NCI-H1105 (cell line): ENCODE measurements at regions not wholly inside any gene's neighbourhood (a gene's known extent, or its start where the extent isn't known, plus 50 kb on each side); places are given as distances from the start of the nearest gene placed in this dataset.

Source experiments
- DNase-seq: peaks from one replicate; lab custom pipeline; 2025; lab: John Stamatoyannopoulos, UW

DNA sequence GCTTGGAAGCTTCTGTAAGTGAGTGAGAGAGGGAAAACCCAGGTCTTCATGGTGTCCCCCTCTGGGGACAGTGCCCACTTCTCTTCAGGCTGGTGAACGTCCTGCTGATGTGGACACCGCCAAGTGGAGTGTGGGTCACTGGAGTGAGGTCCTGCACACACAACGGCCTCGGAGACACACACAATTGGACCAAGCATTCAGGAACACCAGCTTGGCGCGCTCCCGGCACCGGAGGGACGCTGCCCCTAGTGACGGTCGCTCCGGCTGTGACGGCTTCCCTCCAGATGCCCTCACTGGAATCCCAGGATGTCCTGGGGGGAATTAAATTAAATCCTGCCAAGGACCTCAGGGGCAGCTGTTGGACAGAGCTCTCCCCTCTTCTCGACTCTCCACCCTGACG lies 123.1 kb downstream of the ZNF664 start:
- no peak for DNase-seq

GRCh38 chr12:124096869-124097434 lies 123.9 kb downstream of the ZNF664 start:
- no peak for DNase-seq

- no peak for DNase-seq
Measured at GRCh38 chr12:124097701-124098100, 124.7 kb downstream of the ZNF664 start.

- DNase-seq = no peak
Measured at GRCh38 chr12:124098101-124098757, 125.2 kb downstream of the ZNF664 start.

- no peak for DNase-seq
Measured at GRCh38 chr12:124098887-124099286, 125.9 kb downstream of the ZNF664 start.

GRCh38 chr12:124099661-124100060 lies 126.6 kb downstream of the ZNF664 start:
- no peak for DNase-seq

DNA sequence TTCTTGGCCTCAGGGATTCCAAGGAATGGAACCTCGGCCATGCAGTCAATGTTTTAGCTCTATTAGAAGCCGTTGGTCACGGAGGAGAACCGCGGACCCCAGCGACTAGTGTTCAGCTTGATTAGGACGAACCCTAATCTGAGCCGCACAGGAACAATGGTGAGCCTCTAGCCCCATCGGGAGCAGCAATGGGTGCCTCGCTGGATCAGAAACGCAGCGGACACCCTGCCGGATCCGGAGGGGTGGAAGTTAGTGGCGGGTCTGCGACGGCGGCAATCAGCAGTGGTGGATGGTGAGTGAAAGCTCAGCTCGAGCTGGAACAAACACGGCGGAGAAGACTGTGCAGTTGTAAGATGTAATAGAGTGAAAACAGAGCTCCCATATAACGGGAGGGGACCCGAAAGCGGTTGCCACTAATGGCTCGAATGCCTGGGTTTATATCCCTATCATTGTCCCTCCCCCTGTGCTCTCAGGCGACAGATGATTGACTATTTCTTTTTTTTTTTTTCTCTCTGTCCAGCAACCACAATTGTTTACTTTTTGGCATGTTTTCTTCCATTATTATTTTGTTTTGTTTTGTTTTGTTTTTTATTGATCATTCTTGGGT lies 127.7 kb downstream of the ZNF664 start:
- no peak for DNase-seq

DNA sequence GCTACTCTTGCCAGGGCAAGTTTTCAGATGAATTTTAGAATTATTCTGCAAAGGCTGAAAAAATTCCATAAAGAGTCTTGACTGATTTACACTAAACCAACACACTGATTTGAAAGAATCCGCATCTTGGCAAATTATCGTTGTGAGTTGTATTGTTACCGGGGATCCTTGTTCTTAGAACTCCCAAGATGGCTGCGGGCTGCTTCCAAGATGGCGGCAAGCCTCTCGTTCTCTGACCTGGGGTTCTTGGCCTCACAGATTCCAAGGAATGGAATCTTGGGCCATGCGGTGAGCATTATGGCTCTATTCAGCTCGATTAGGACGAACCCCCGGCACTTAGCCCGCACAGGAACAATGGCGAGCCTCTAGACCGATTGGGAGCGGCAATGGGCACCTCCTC lies 132.5 kb downstream of the ZNF664 start:
- no peak for DNase-seq

GRCh38 chr12:124107351-124107750 lies 134.3 kb downstream of the ZNF664 start:
- no peak for DNase-seq

DNA sequence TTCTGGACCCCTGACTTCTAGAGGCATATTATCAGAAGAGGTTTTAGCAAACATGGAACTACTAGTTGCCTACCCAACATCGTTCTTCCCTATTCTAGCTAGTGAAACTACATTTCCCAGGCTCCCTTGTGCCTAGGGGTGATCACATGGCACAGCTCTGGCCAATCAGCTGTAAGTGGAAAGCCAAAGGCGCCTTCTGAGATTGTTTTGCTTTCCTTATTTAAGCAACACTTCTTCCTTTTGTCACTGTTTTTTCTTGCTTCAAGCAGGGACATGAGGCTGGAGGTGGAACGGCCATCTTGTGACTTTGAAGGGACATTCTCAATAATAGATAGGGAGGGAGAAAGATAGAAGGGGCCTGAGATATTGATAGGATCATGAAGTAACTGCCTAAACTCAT lies 136.7 kb downstream of the ZNF664 start:
- no peak for DNase-seq

GRCh38 chr12:124110372-124110883 lies 137.4 kb downstream of the ZNF664 start:
- no peak for DNase-seq

DNA sequence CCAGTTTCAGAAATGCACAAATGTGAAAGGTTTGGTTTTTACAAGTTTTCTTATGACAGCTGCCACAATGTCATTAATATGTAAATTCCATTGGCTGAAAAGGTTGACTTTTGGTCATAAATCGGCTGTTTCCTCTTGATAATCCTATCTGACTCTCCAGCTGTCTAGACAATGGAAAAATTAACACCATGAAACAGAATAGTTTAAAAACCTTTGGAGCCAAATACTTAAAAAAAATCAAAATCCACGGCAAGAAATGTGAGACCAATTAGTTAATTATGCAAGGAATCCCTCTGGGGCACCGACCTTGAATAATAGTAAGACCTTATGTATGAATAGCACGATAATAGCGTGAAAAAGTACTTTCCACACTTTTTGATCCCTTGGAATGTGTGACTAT lies 138.0 kb downstream of the ZNF664 start:
- no peak for DNase-seq

GRCh38 chr12:124114316-124114715 lies 141.3 kb downstream of the ZNF664 start:
- DNase-seq = no peak

- no peak for DNase-seq
Measured at GRCh38 chr12:124115496-124115895, 142.5 kb downstream of the ZNF664 start.

DNA sequence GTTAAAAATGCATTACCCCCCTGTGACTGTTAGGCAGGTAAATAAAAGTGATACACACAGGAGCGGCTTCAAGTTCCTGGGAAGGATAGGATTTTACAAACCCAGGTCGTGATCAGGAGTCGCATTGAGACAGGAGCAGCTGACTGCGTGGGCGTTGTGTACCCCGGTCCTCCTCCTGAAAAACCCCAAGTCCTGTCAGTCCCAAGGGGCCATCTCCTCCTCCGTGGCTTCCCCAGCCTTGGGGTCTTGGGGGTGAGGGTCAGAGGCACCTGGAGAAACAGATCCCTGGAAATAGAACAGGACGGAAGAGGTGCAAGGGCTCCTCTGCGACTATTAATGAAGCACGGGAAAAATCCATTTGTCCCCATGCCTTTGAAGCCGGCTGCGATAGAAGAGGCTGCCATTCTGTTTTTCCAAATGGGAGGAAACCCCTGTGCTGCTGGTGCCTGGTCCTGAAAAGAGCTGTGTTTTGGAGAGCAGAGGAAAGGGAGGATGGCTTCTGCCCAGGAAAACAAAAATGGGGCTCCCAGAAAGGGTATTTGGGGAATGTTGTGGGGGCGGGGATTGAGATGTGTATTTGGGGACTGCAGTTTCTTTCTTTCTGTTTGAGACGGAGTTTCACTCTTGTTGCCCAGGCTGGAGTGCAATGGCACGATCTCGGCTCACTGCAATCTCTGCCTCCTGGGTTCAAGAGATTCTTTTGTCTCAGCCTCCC lies 143.1 kb downstream of the ZNF664 start:
- DNase-seq = no peak

DNA sequence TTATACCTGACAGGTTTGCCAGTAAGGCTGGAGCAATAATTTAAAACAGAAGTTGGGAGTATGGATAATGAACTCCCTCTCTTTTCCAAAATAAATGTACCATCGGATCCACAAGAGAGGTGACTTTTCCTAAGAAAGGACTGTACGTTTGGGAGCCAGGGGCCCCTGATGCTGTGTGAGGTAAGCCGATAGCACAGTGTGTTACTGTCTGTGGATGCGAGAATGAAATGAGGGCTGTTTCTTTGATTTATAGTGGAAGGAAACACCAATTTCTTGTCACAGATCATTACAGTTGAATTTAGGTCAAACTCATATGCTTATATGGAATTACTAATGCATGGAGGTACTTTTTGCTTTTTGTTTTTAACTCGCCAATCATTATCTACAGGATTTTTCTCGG lies 147.7 kb downstream of the ZNF664 start:
- no peak for DNase-seq

GRCh38 chr12:124122722-124123121 lies 149.7 kb downstream of the ZNF664 start:
- DNase-seq = no peak

- no peak for DNase-seq
Measured at GRCh38 chr12:124123296-124124000, 150.4 kb downstream of the ZNF664 start.

DNA sequence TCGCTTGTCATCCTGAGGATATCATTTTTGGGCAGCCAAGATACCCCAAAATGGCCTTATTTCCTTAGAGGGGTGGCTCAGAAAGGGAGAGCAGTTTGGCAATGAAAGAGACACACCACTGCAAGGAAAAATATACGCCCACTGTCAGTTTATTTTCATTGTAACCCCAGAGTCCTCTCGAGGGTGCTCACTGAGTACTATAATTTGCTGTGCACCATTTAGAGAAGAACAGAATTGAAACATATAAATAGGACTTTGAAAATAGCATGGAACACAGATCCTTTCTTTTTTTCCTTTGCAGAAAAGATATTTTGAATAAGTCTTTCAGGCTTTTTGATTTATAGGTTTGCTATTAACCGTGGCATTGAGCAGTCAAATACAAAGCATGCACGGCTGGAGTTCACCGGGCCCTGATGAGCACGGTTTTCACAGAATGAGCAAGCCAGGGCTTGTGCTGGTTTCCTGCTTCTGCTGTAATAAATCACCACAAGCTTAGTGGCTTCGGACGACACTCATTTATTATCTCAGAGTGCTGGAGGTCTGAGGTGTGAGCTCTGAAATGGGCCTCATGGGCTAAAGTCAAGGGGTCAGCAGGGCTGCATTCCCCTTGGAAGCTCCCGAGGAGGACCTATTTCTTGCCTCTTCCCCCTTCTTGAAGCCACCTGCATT lies 152.3 kb downstream of the ZNF664 start:
- DNase-seq = peak; percentile 45

- DNase-seq = no peak
Measured at GRCh38 chr12:124126950-124127655, 154.1 kb downstream of the ZNF664 start.

GRCh38 chr12:124129132-124129531 lies 156.1 kb downstream of the ZNF664 start:
- no peak for DNase-seq
